ENCODE measurements at regions not wholly inside any gene's neighbourhood (a gene's known extent, or its start where the extent isn't known, plus 50 kb on each side); places are given as distances from the start of the nearest gene placed in this dataset.
"Not testable (repeated sequence)": the region's sequence is repeated elsewhere in the genome, so short reads cannot be mapped to it uniquely, and the experiment has no call there.

GRCh38 chr3:110362751-110363150 lies 708.9 kb upstream of the NECTIN3 start:
- no peaks in the 10 kb centered on the region for H3K36me3 ChIP-seq
- TF ChIP-seq, protein P1, sequence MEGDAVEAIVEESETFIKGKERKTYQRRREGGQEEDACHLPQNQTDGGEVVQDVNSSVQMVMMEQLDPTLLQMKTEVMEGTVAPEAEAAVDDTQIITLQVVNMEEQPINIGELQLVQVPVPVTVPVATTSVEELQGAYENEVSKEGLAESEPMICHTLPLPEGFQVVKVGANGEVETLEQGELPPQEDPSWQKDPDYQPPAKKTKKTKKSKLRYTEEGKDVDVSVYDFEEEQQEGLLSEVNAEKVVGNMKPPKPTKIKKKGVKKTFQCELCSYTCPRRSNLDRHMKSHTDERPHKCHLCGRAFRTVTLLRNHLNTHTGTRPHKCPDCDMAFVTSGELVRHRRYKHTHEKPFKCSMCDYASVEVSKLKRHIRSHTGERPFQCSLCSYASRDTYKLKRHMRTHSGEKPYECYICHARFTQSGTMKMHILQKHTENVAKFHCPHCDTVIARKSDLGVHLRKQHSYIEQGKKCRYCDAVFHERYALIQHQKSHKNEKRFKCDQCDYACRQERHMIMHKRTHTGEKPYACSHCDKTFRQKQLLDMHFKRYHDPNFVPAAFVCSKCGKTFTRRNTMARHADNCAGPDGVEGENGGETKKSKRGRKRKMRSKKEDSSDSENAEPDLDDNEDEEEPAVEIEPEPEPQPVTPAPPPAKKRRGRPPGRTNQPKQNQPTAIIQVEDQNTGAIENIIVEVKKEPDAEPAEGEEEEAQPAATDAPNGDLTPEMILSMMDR (IDR thresholded peaks at IDR 0.05), result no peak
- TF ChIP-seq POLR2A (IDR thresholded peaks at IDR 0.05), result no peak
- DNase-seq, result no peak

DNA sequence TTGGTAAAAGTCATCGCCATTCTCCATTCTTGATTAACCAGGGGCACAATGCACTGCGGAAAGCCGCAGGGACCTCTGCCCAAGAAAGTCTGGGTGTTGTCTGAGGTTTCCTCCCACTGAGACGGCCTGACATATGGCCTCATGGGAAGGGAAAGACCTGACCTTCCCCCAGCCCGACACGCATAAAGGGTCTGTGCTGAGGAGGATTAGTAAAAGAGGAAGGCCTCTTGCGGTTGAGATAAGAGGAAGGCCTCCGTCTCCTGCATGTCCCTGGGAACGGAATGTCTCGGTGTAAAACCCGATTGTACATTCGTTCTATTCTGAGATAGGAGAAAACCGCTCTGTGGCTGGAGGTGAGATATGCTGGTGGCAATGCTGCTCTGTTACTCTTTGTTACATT lies 704.3 kb upstream of the NECTIN3 start:
- not testable (repeated sequence) for H3K36me3 ChIP-seq, H3K27ac ChIP-seq, H3K4me1 ChIP-seq, H3K4me3 ChIP-seq, H3K9me3 ChIP-seq, H3K27me3 ChIP-seq, DNase-seq

More at GRCh38 chr3:110362751-110363150, 708.9 kb upstream of the NECTIN3 start:
- H3K27ac ChIP-seq, result no peak overlapping the region
- H3K9me3 ChIP-seq, result no peaks in the 10 kb centered on the region
- H3K4me3 ChIP-seq, result no peak overlapping the region
- H3K27me3 ChIP-seq, result no peaks in the 10 kb centered on the region
- no peaks in the 10 kb centered on the region for H3K4me1 ChIP-seq

GRCh38 chr3:110375751-110376518 lies 695.7 kb upstream of the NECTIN3 start:
- TF ChIP-seq, protein P1 (IDR thresholded peaks at IDR 0.05), result no peak
- TF ChIP-seq POLR2A (IDR thresholded peaks at IDR 0.05), result no peak
- no peaks in the 10 kb centered on the region for H3K36me3 ChIP-seq
- no peaks in the 10 kb centered on the region for H3K27me3 ChIP-seq
- no peaks in the 10 kb centered on the region for H3K9me3 ChIP-seq
- H3K27ac ChIP-seq, result no peak overlapping the region
- H3K4me1 ChIP-seq, result no peaks in the 10 kb centered on the region
- no peak overlapping the region for H3K4me3 ChIP-seq
- no peak for DNase-seq

DNA sequence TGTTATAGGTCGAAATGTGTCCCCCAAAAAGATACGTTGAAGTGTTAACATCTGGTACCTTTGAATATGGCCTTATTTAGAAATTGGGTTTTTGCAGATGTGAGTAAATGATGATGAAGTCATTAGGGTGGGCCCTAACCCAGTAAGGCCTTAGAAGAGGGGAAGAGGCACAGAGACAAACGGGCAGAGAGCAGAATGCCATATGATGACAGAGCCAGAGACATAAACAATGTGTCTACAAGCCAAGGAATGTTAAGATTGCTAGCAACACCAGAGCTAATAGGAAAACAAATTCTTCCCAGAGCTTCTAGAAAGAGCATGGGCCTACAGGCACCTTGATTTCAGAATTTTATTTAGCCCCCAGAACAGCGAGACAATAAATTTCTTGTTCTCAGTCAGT lies 693.1 kb upstream of the NECTIN3 start:
- no peaks in the 10 kb centered on the region for H3K4me1 ChIP-seq
- H3K9me3 ChIP-seq, result no peaks in the 10 kb centered on the region
- TF ChIP-seq, protein P1 (IDR thresholded peaks at IDR 0.05), result no peak
- no peaks in the 10 kb centered on the region for H3K36me3 ChIP-seq
- H3K27me3 ChIP-seq, result no peaks in the 10 kb centered on the region
- no peak for DNase-seq
- no peak overlapping the region for H3K27ac ChIP-seq
- H3K4me3 ChIP-seq, result no peak overlapping the region

DNA sequence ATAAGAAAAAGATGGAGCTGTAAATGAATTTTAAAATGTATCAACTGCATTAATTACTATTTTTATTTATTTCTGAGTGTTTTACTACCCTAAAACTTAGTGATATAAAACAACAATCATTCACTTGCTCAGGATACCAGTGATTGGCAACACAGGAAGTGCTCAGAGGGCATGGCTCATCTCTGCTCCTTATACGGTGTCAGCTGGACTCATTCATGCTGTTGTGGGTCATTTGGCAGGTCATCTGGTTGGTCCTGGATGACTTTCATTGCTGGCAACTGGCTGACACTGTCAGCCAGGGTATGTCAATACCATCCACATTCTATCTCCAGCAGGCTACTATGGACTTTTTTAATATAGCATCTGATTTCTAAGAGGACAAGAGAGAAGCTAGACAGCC lies 689.6 kb upstream of the NECTIN3 start:
- H3K27ac ChIP-seq, result peak overlapping the region in 1 of 4 donors; percentile 12
- no peak overlapping the region for H3K4me3 ChIP-seq
- no peaks in the 10 kb centered on the region for H3K36me3 ChIP-seq
- peak in 1 of 3 donors; percentile 54 for DNase-seq
- no peaks in the 10 kb centered on the region for H3K27me3 ChIP-seq
- TF ChIP-seq, protein P1 (IDR thresholded peaks at IDR 0.05), result no peak
- no peak for TF ChIP-seq POLR2A (IDR thresholded peaks at IDR 0.05)
- H3K4me1 ChIP-seq, result no peaks in the 10 kb centered on the region
- H3K9me3 ChIP-seq, result no peaks in the 10 kb centered on the region

- no peaks in the 10 kb centered on the region for H3K9me3 ChIP-seq
- no peaks in the 10 kb centered on the region for H3K36me3 ChIP-seq
- H3K4me1 ChIP-seq, result no peaks in the 10 kb centered on the region
- no peak for DNase-seq
- H3K27me3 ChIP-seq, result no peaks in the 10 kb centered on the region
- TF ChIP-seq, protein P1 (IDR thresholded peaks at IDR 0.05), result no peak
- no peak for TF ChIP-seq POLR2A (IDR thresholded peaks at IDR 0.05)
- H3K4me3 ChIP-seq, result no peak overlapping the region
- H3K27ac ChIP-seq, result no peak overlapping the region
Measured at GRCh38 chr3:110383356-110383755, 688.3 kb upstream of the NECTIN3 start.

All from Peyer's patch (tissue), 4 donors.